AG04450 (cell line): ENCODE measurements at regions not wholly inside any gene's neighbourhood (a gene's known extent, or its start where the extent isn't known, plus 50 kb on each side); places are given as distances from the start of the nearest gene placed in this dataset.

Source experiments
- CTCF ChIA-PET: fragments of 300-600, 350-600 bp; formaldehyde crosslinking; extraction: SDS; loops from one replicate; lab custom pipeline; 2022; ENCODE audit warnings: antibody characterized with exemption, inconsistent platforms; lab: Charles Lee
- POLR2A ChIA-PET: fragments of 350-600 bp; formaldehyde crosslinking; extraction: SDS; loops from one replicate; lab custom pipeline; 2021; ENCODE audit warnings: antibody characterized with exemption, inconsistent platforms; lab: Yijun Ruan, JAX
- DNase-seq: peaks from one replicate; pipeline ENCODE4 v3.0.0-alpha.2; 2011; ENCODE audit warnings: low read depth, low spot score
- H3K27ac ChIP-seq: one replicate; pipeline ENCODE4 v1.5.1; 2012; ENCODE audit warnings: low read depth, low read length, control low read depth
- H3K27me3 ChIP-seq: one replicate; pipeline ENCODE4 v1.6.0; 2012; ENCODE audit warnings: low read length; ENCODE audit not compliant: control insufficient read depth, insufficient read depth
- H3K4me3 ChIP-seq: 2 replicates; pipeline ENCODE4 v1.5.1; 2011; ENCODE audit warnings: mild to moderate bottlenecking, low read depth, low read length, control low read depth
- H3K9me3 ChIP-seq: 2 replicates; pipeline ENCODE4 v1.5.1; 2012; ENCODE audit warnings: low read length; ENCODE audit not compliant: control insufficient read depth, insufficient read depth
- TF ChIP-seq, protein P1 (sequence below): IDR thresholded peaks from 2 replicates; pipeline ENCODE4 v1.5.1; 2011; ENCODE audit warnings: low read depth, low read length, control low read depth, inconsistent platforms

DNA sequence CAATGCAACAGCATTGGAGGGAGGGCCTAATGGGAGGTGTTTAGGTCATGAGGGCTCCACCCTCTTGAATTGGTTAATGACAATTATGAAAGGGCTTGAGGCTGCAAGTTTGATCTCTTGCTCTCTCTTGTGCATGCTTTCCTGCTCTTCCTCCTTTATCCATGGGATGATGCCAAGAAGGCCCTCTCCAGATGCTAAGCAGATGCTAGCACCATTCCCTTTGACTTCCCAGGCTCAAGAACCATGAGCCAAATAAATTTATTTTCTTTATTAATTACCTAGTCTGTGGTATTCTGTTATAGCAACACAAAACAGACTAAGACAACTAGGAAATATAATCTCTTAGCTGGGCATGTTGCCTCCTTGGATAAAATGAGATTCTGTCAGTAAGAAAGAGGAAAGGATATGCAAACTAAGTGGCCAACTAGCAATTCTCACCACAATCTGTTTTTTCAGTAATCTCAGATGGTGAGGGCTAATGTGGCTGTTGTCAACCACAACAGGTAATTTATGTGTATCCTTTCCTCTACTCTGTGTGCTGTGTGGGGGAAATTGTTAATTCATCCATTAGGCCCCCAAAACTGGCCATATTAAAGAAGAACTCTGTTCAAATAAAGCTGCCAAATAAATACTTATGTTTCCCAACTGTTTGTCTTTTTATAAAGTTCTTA lies 269.1 kb upstream of the CD180 start:
- Histone ChIP-seq H3K4me3 (no peak overlapping the region), H3K27me3 (no peaks in the 10 kb centered on the region), H3K27ac (no peak overlapping the region), H3K9me3 (no peaks in the 10 kb centered on the region)
- DNase-seq: no peak
- CTCF ChIA-PET: no interaction called here
- POLR2A ChIA-PET: no interaction called here
- TF ChIP-seq, protein P1, sequence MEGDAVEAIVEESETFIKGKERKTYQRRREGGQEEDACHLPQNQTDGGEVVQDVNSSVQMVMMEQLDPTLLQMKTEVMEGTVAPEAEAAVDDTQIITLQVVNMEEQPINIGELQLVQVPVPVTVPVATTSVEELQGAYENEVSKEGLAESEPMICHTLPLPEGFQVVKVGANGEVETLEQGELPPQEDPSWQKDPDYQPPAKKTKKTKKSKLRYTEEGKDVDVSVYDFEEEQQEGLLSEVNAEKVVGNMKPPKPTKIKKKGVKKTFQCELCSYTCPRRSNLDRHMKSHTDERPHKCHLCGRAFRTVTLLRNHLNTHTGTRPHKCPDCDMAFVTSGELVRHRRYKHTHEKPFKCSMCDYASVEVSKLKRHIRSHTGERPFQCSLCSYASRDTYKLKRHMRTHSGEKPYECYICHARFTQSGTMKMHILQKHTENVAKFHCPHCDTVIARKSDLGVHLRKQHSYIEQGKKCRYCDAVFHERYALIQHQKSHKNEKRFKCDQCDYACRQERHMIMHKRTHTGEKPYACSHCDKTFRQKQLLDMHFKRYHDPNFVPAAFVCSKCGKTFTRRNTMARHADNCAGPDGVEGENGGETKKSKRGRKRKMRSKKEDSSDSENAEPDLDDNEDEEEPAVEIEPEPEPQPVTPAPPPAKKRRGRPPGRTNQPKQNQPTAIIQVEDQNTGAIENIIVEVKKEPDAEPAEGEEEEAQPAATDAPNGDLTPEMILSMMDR: no peak

DNA sequence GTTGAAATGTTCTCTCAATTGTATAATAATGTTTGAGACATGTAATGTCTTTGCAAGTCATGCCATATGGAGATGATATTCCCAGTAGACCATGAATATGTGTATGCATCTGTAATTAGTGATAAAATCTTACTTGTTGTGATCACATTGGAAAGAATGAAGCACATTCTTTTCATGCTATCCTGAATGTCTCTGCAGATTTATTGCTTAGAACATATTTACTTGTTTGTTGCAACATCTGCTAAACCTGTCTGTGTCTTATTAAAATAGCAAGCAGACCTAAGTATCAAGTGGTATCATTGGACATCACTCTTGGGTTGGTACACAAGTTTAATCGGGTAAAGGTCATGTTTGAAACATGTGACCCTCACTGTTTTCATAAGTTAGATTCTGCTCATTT lies 265.5 kb upstream of the CD180 start:
- POLR2A ChIA-PET: no interaction called here
- CTCF ChIA-PET: no interaction called here
- H3K27me3 ChIP-seq: no peaks in the 10 kb centered on the region
- H3K9me3 ChIP-seq: no peaks in the 10 kb centered on the region
- TF ChIP-seq, protein P1: no peak
- no peak overlapping the region for H3K27ac ChIP-seq
- no peak overlapping the region for H3K4me3 ChIP-seq
- DNase-seq: no peak

DNA sequence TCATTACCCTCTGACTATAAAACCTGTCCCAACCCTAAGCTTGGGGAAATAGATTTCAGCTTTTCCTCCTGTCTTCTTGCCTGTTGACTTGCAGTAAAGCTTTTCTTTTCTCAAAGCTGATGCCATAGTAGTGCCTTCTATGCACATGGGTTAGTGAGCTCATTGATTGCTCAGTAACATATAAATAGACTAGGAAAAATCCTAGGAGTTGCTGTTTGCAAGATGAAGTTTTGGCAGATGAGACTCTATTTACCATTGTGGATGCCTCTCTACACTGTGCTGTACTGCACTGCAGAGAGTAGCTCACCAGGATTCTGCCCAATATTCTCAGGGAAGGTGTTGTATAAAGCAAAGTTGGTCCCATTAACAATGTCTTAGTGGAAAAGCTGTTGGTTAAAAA lies 262.7 kb upstream of the CD180 start:
- CTCF ChIA-PET: no interaction called here
- POLR2A ChIA-PET: no interaction called here

DNA sequence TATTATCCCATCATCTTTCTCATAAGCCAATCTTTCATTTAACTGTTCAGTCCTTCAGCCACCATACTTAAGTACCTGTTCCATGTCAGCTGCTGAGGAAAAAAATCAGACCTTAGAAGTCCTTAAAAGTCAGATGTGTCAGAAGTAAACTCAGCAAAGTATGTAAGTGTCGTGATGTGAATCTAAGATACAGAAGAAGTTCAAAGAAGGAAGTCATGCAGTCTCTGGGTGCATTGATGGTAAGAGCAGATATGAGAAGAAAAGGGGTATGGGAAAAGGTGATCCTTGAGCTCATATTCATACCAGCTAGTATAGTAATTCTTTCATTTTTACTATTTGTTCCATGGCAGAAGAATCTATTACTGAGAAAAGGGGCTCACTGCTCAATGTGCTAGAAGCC lies 259.4 kb upstream of the CD180 start:
- H3K9me3 ChIP-seq: no peaks in the 10 kb centered on the region
- H3K27ac ChIP-seq: no peak overlapping the region
- no peak overlapping the region for H3K4me3 ChIP-seq
- H3K27me3 ChIP-seq: no peaks in the 10 kb centered on the region
- POLR2A ChIA-PET: no interaction called here
- DNase-seq: no peak
- TF ChIP-seq, protein P1: no peak
- CTCF ChIA-PET: no interaction called here

More for the DNA sequence above, 262.7 kb upstream of the CD180 start:
- no peak for DNase-seq
- no peak overlapping the region for H3K4me3 ChIP-seq
- TF ChIP-seq, protein P1: no peak
- no peak overlapping the region for H3K27ac ChIP-seq
- H3K27me3 ChIP-seq: no peaks in the 10 kb centered on the region
- no peaks in the 10 kb centered on the region for H3K9me3 ChIP-seq

- H3K4me3 ChIP-seq: no peak overlapping the region
- DNase-seq: no peak
- TF ChIP-seq, protein P1: no peak
- no peaks in the 10 kb centered on the region for H3K9me3 ChIP-seq
- POLR2A ChIA-PET: no interaction called here
- H3K27ac ChIP-seq: no peak overlapping the region
- H3K27me3 ChIP-seq: no peaks in the 10 kb centered on the region
- CTCF ChIA-PET: no interaction called here
Observed at GRCh38 chr5:67454957-67455561, 258.5 kb upstream of the CD180 start.
